Right lobe of liver (tissue), 6 donors: ENCODE measurements at regions not wholly inside any gene's neighbourhood (a gene's known extent, or its start where the extent isn't known, plus 50 kb on each side); places are given as distances from the start of the nearest gene placed in this dataset.
A peak's percentile ranks its signal among the peaks of the same experiment; 100 is the strongest.
"Not testable (repeated sequence)": the region's sequence is repeated elsewhere in the genome, so short reads cannot be mapped to it uniquely, and the experiment has no call there.

Source experiments
- ATAC-seq, 4 donors: fragments of 200-7000 bp; cut with Tn5 transposase; one replicate each; pipeline ENCODE4 v1.9.1; 2020; ENCODE audit warnings: mild to moderate bottlenecking in 4 of 4, moderate library complexity in 4 of 4
- DNase-seq, 3 donors: peaks; one replicate each; pipeline ENCODE4 v3.0.0-alpha.2; 2020
- H3K27ac ChIP-seq, 3 donors: fragments of 200-600 bp; one replicate each; pipeline ENCODE4 v1.8.0; 2022
- H3K27me3 ChIP-seq, 2 donors: fragments of 200-600 bp; one replicate each; pipeline ENCODE4 v1.8.0; 2022
- H3K36me3 ChIP-seq, 4 donors: fragments of 200-600 bp; sonication (generic) in 1 of 4; one replicate each; pipeline versions ENCODE4 v1.5.1 to v1.8.0; 2017 to 2022; ENCODE audit warnings: control low read depth in 1 of 4
- H3K4me1 ChIP-seq, 4 donors: fragments of 200-600 bp; sonication (generic) in 1 of 4; one replicate each; pipeline versions ENCODE4 v1.5.1 to v1.8.0; 2017 to 2022; ENCODE audit warnings: control low read depth in 1 of 4
- H3K4me3 ChIP-seq, 3 donors: fragments of 200-600 bp; one replicate each; pipeline ENCODE4 v1.8.0; 2022
- H3K9me3 ChIP-seq, 4 donors: fragments of 200-600 bp; sonication (generic) in 1 of 4; one replicate each; pipeline versions ENCODE4 v1.5.1 to v1.8.0; 2017 to 2022; ENCODE audit warnings: control low read depth in 1 of 4
- CTCF ChIP-seq, 4 donors: fragments of 200-600 bp in 3 of 4; fragments of 450-650 bp in 1 of 4; IDR thresholded peaks; one replicate each; pipeline versions ENCODE4 v1.5.1 to v1.8.0; 2016 to 2022; ENCODE audit warnings: antibody characterized with exemption in 4 of 4, mild to moderate bottlenecking in 2 of 4
- POLR2A ChIP-seq: fragments of 450-650 bp; IDR thresholded peaks from one replicate; pipeline ENCODE4 v1.6.1; 2017; ENCODE audit warnings: antibody characterized with exemption, mild to moderate bottlenecking
- WGBS: methylation state at CpG from one replicate; pipeline ENCODE4 v1.1.6; 2018; ENCODE audit warnings: low coverage, low lambda C conversion rate; ENCODE audit not compliant: insufficient coverage; ENCODE audit errors: missing lambda C conversion rate; 5-methylcytosine and 5-hydroxymethylcytosine counted together
- intact Hi-C, 2 donors: fragments of 100-400 bp; cut with DNase I; formaldehyde crosslinking; loops; one replicate each; pipeline versions ENCODE4 v1.11.2 to v1.14.1; 2022
- donor health status: DM: no; HTN: yes; CAD: no.
- donor health status: DM: no; HTN: no; CAD: no.
- donor health status: DM: no; HTN: no; CAD: no.
- donor health status: DM: no; HTN: yes; CAD: no.
- donor health status: DM: no; HTN: yes; CAD: no.

DNA sequence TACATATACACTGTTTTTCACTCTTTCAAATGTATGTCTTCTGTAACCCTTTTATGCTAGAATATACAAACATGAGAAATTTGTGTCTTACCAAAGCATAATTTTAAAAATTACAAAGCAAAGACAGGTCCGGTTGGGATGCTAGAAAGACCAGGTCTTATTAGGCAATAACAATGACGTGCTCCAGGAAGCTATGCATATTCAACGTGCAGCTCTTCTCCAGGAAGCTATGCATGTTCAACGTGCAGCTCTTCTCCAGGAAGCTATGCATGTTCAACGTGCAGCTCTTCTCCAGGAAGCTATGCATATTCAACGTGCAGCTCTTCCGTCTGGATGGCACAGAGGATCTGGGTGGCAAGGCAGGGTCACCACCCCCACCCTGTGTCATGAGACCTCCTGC is 123.4 kb upstream of the SIMC1 start:
- intact Hi-C loops, H3K27ac ChIP-seq, H3K27me3 ChIP-seq, DNase-seq, H3K4me1 ChIP-seq, H3K36me3 ChIP-seq, H3K9me3 ChIP-seq, ATAC-seq, H3K4me3 ChIP-seq: not testable (repeated sequence)
- 57% methylated on average over 3 of the region's 7 CpGs for WGBS

DNA sequence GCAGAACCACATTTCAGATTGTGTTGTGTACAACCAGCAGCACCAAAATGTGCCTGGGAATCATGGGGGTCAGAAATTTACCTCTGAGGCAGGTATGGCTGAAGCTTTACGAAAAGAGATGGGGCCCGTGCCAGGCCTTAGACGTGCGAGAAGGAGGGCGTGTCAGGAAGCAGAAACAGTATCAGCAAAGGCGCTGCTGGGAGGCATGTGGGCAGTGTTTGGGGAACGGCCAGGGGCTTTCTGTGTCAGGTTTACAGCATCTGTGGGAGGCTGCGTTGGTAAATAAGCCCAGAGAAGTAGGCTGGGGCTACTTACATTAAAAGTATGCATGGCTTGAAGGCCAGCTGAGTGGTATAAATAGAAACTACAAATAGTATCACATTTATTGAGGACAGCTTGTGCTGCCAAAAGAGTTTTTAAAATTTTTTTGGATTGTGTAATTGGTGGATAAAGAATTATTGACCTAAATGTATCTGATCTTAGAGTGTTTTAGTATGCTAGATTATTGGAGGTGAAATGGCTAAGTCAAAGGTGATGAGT is 120.5 kb upstream of the SIMC1 start:
- H3K4me3 ChIP-seq, H3K27ac ChIP-seq, H3K27me3 ChIP-seq, intact Hi-C loops, H3K9me3 ChIP-seq, H3K4me1 ChIP-seq, DNase-seq, H3K36me3 ChIP-seq, ATAC-seq: not testable (repeated sequence)
- WGBS: 76% methylated on average over 3 of the region's 8 CpGs

DNA sequence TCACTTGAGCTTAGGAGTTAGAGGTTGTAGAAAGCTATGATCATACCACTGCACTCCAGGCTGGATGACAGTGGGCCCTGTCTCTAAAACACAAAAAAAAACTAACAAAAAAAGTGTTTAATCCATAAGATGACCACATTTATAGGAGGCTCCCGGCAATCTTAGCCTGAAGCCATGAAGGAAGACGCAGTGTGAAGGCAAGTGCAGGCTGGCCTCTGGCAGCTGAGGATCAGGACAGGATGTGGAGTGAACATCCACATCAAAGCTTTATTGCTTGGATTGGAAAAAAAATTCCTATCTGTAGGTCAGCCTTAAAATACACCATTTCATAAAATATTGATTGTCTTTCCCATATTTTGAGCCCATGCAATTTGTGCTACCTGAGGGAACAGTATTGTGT is 115.9 kb upstream of the SIMC1 start:
- DNase-seq, intact Hi-C loops, ATAC-seq, H3K27ac ChIP-seq, H3K9me3 ChIP-seq, H3K4me1 ChIP-seq, H3K36me3 ChIP-seq, H3K27me3 ChIP-seq, H3K4me3 ChIP-seq: not testable (repeated sequence)
- 60% methylated on average over 2 of the region's 2 CpGs for WGBS

DNA sequence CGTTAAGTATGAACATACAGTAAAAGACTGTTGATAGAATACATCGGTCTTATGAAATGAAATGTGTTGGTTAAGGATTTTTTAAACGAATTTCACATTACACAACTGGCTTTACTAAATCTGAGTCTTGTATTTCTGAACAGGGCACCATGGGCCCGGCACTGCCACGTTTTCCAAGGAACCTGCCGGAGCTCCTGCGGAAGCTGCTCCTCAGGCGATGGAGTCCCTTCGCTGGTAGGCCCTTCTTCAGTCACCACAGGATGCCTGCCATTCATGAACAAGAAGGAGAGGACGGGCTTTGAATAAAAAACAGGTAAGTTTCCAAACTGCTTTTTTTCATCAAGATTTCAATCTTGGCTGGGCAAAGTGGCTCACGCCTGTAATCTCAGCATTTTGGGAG is 114.1 kb upstream of the SIMC1 start:
- H3K4me3 ChIP-seq, H3K27ac ChIP-seq, H3K9me3 ChIP-seq, intact Hi-C loops, DNase-seq, ATAC-seq, H3K27me3 ChIP-seq, H3K4me1 ChIP-seq, H3K36me3 ChIP-seq: not testable (repeated sequence)
- 81% methylated on average over 8 of the region's 11 CpGs for WGBS

DNA sequence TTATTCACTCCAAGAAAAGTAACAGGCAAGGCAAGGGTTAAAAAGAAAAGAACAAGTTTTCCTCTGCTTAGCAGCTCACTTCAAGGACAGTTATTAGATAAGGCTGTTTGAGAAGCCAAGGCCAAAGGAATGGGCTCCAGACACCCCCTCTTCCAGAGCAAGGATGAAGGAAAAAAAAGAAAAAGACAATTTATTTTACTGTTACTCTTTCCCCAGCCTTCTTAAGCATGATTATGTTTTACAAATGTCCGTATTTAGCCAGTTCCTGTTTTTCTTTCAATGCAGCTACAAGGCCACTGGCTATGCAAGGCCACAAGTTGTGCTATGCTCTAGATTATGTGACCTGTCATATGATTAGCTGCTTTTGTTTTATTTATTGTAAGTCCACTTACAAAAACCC is 106.5 kb upstream of the SIMC1 start:
- H3K9me3 ChIP-seq: no peaks in the 10 kb centered on the region
- H3K27me3 ChIP-seq: no peaks in the 10 kb centered on the region
- TF ChIP-seq POLR2A (no peak), CTCF (IDR thresholded peaks at IDR 0.05) (no peak)
- no peaks in the 10 kb centered on the region for H3K36me3 ChIP-seq
- WGBS: 24% methylated on average over 1 of the region's 1 CpG
- DNase-seq (no peak), ATAC-seq (no peak)
- H3K27ac ChIP-seq: no peak overlapping the region
- intact Hi-C loops: no loop called here
- H3K4me3 ChIP-seq: no peak overlapping the region
- H3K4me1 ChIP-seq: no peaks in the 10 kb centered on the region

GRCh38 chr5:176132471-176133288 is 105.5 kb upstream of the SIMC1 start:
- H3K9me3 ChIP-seq: no peaks in the 10 kb centered on the region
- no peak for DNase-seq
- ATAC-seq: peak in 1 of 4 donors; percentile 37
- H3K4me1 ChIP-seq: no peaks in the 10 kb centered on the region
- TF ChIP-seq POLR2A (no peak), CTCF (IDR thresholded peaks at IDR 0.05) (no peak)
- 65% methylated on average over 13 of the region's 29 CpGs for WGBS
- H3K36me3 ChIP-seq: no peaks in the 10 kb centered on the region
- intact Hi-C loops: no loop called here
- H3K27ac ChIP-seq: no peak overlapping the region
- H3K4me3 ChIP-seq: no peak overlapping the region
- no peaks in the 10 kb centered on the region for H3K27me3 ChIP-seq
